Heart left ventricle (tissue), 13 donors: ENCODE measurements at regions not wholly inside any gene's neighbourhood (a gene's known extent, or its start where the extent isn't known, plus 50 kb on each side); places are given as distances from the start of the nearest gene placed in this dataset.

Experiments
- POLR2A ChIP-seq, 2 donors: fragments of 450-650 bp; IDR thresholded peaks; one replicate each; pipeline ENCODE4 v1.6.1; 2017; ENCODE audit warnings: antibody characterized with exemption in 2 of 2, mild to moderate bottlenecking in 2 of 2, moderate library complexity in 2 of 2
- TF ChIP-seq, protein P1 (sequence below), 12 donors: fragments of 200-600 bp; sonication (generic) in 4 of 12; IDR thresholded peaks; one replicate each; pipeline versions ENCODE4 v1.5.0 to v1.8.0; 2018 to 2022; ENCODE audit warnings: antibody characterized with exemption in 12 of 12, mild to moderate bottlenecking in 5 of 12
- donor health status: ischemic (EF 13 %, LVEDD 7.1; RV severe dilation, severe dysfunction).
- donor health status: DM: no; HTN: yes; CAD: no.
- donor health status: DM: no; HTN: no; CAD: no.
- donor health status: ischemic (EF 25% LVEDD 6.9; RV normal size, moderate dysfunction).
- donor health status: ischemic (EF 25% LVEDD 5.7; RV mildly dilated, moderate dysfunction).
- donor health status: ischemic (EF 35%, LVEDD 5.7; RV mildly dilated, moderate dysfunction).
- donor health status: nonischemic (EF 11% LVEDD 7.7; RV severe dilation, severe dysfunction).
- donor health status: DM: yes; HTN: yes; CAD: no.
- donor health status: PGD.
- donor health status: ischemic (EF 29% LVEDD 5.4; RV normal size, mild dysfunction).
- donor health status: nonischemic (EF 23%, LVEDD 6.1; RV moderate dilation, normal function).

DNA sequence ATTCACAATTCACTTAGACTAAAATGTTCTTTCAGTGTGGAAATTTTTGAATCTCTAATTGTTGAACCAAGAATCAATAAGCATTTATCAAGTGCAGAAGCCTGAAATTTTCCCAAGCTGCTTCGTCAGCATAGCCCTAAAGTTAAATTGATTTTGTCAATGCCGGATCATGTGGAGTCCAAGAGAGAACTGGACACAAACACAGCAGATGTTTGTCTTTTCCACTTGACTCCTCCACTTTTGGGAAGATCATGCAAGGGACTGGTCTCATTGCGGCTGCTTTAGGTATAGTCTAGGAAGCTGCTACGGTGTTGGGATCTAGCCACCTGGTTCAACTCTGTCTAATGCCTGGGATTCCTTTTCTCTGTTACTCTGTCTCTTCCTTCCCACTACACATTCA lies 95.7 kb downstream of the CYB561 start:
- TF ChIP-seq, protein P1, sequence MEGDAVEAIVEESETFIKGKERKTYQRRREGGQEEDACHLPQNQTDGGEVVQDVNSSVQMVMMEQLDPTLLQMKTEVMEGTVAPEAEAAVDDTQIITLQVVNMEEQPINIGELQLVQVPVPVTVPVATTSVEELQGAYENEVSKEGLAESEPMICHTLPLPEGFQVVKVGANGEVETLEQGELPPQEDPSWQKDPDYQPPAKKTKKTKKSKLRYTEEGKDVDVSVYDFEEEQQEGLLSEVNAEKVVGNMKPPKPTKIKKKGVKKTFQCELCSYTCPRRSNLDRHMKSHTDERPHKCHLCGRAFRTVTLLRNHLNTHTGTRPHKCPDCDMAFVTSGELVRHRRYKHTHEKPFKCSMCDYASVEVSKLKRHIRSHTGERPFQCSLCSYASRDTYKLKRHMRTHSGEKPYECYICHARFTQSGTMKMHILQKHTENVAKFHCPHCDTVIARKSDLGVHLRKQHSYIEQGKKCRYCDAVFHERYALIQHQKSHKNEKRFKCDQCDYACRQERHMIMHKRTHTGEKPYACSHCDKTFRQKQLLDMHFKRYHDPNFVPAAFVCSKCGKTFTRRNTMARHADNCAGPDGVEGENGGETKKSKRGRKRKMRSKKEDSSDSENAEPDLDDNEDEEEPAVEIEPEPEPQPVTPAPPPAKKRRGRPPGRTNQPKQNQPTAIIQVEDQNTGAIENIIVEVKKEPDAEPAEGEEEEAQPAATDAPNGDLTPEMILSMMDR (IDR thresholded peaks at IDR 0.05) = no peak
- TF ChIP-seq POLR2A (IDR thresholded peaks at IDR 0.05) = no peak
